GM19395 (cell line): ENCODE measurements at regions not wholly inside any gene's neighbourhood (a gene's known extent, or its start where the extent isn't known, plus 50 kb on each side); places are given as distances from the start of the nearest gene placed in this dataset.

ENCODE experiments used
- ATAC-seq: cut with Tn5 transposase; IDR thresholded peaks from one replicate; pipeline ENCODE4 v1.9.1; 2021; ENCODE audit warnings: mild to moderate bottlenecking, moderate library complexity; ENCODE audit not compliant: unreplicated experiment

- ATAC-seq, result no peak
Observed at GRCh38 chr20:7226156-7226555, 458.7 kb downstream of the BMP2 start.

GRCh38 chr20:7231303-7231702 is 463.8 kb downstream of the BMP2 start:
- ATAC-seq, result peak; percentile 84

GRCh38 chr20:7232796-7233195 is 465.3 kb downstream of the BMP2 start:
- no peak for ATAC-seq

- no peak for ATAC-seq
Observed at GRCh38 chr20:7237251-7237650, 469.8 kb downstream of the BMP2 start.

GRCh38 chr20:7240490-7240889 is 473.0 kb downstream of the BMP2 start:
- no peak for ATAC-seq

- ATAC-seq, result no peak
Observed at GRCh38 chr20:7248281-7249201, 481.1 kb downstream of the BMP2 start.

- no peak for ATAC-seq
Observed at GRCh38 chr20:7250337-7250736, 482.9 kb downstream of the BMP2 start.

- no peak for ATAC-seq
Observed at GRCh38 chr20:7257099-7257498, 489.6 kb downstream of the BMP2 start.

- ATAC-seq, result no peak
Observed at GRCh38 chr20:7257692-7258466, 490.4 kb downstream of the BMP2 start.

- no peak for ATAC-seq
Observed at GRCh38 chr20:7262803-7263202, 495.3 kb downstream of the BMP2 start.

GRCh38 chr20:7264137-7264536 is 496.7 kb downstream of the BMP2 start:
- no peak for ATAC-seq

- no peak for ATAC-seq
Observed at GRCh38 chr20:7269452-7269851, 502.0 kb downstream of the BMP2 start.

- ATAC-seq, result no peak
Observed at GRCh38 chr20:7272512-7272911, 505.0 kb downstream of the BMP2 start.

GRCh38 chr20:7274870-7275269 is 507.4 kb downstream of the BMP2 start:
- ATAC-seq, result no peak

GRCh38 chr20:7275645-7276237 is 508.3 kb downstream of the BMP2 start:
- no peak for ATAC-seq

GRCh38 chr20:7285918-7286556 is 518.6 kb downstream of the BMP2 start:
- ATAC-seq, result peak; percentile 86

- no peak for ATAC-seq
Observed at GRCh38 chr20:7291323-7291943, 523.9 kb downstream of the BMP2 start.

- ATAC-seq, result no peak
Observed at GRCh38 chr20:7291946-7292345, 524.5 kb downstream of the BMP2 start.

- ATAC-seq, result no peak
Observed at GRCh38 chr20:7294816-7295360, 527.4 kb downstream of the BMP2 start.

- ATAC-seq, result no peak
Observed at GRCh38 chr20:7301807-7302206, 534.3 kb downstream of the BMP2 start.
